Upper lobe of left lung (tissue), 4 donors: ENCODE measurements at regions not wholly inside any gene's neighbourhood (a gene's known extent, or its start where the extent isn't known, plus 50 kb on each side); places are given as distances from the start of the nearest gene placed in this dataset.

Source experiments
- CTCF ChIP-seq, 6 experiments: fragments of 450-650 bp in 4 of 6; fragments of 200-600 bp in 2 of 6; sonication (generic) in 2 of 6; IDR thresholded peaks; one replicate each; pipeline ENCODE4 v1.5.1; 2016 to 2019; ENCODE audit warnings: antibody characterized with exemption in 6 of 6
- EP300 ChIP-seq, 4 donors: sonication (generic); formaldehyde crosslinking; IDR thresholded peaks; one replicate each; pipeline ENCODE4 v1.5.1; 2017; ENCODE audit warnings: antibody characterized with exemption in 4 of 4, control low read depth in 2 of 4
- POLR2A ChIP-seq, 4 donors: fragments of 450-650 bp; IDR thresholded peaks; one replicate each; pipeline ENCODE4 v1.5.1; 2016 to 2017; ENCODE audit warnings: antibody characterized with exemption in 4 of 4, mild to moderate bottlenecking in 2 of 4
- POLR2AphosphoS5 ChIP-seq, 2 donors: sonication (generic); formaldehyde crosslinking; IDR thresholded peaks; one replicate each; pipeline ENCODE4 v1.5.1; 2017; ENCODE audit warnings: antibody characterized with exemption in 2 of 2

DNA sequence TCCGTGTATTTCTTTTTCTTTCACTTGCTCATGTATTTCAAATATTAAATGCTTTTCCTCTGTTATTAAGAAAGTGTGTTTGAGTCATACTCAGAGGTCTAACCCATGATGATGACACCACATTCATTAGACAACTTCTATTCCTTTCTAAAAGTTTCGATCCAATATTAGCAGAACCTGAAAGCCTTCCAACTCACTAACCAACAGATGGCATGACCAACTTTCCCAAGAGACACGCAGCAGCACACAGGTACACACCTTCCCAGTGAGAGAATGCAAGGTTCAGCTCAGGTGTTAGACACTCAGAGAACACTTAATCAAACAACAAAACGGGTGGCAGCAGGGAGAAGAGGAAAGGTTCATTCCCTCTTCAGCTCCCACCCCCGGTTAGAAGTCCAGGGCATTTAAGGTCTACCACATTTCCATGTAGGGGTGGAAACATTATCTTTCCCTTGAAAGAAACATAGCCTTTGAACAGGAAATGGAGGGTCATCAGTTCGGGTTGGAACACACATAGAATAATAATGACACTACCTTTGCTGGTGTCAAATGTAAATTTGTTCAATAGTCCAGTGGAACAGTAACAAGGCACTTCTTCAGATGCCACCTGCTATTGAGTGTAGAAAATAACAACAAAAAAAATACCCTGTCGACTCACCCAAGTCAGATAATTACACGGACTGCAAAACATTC, 404.2 kb downstream of the COG6 start:
- TF ChIP-seq CTCF (IDR thresholded peaks at IDR 0.05) (no peak), POLR2A (IDR thresholded peaks at IDR 0.05) (no peak), POLR2AphosphoS5 (IDR thresholded peaks at IDR 0.05) (no peak), EP300 (IDR thresholded peaks at IDR 0.05) (no peak)
